CD14-positive monocyte (primary cell): ENCODE measurements at regions not wholly inside any gene's neighbourhood (a gene's known extent, or its start where the extent isn't known, plus 50 kb on each side); places are given as distances from the start of the nearest gene placed in this dataset.

Experiments used
- DNase-seq, 3 donors: peaks; one replicate each; pipeline ENCODE4 v3.0.0-alpha.2; 2011 to 2022
- H2AFZ ChIP-seq: 2 replicates; pipeline ENCODE4 v1.6.0; 2012; ENCODE audit warnings: mild to moderate bottlenecking, low read depth, low read length, inconsistent platforms; ENCODE audit not compliant: insufficient read depth, poor library complexity, severe bottlenecking
- H3K27ac ChIP-seq, 2 donors: 1 replicate in 1 of 2; 2 replicates in 1 of 2; pipeline ENCODE4 v1.5.1; 2012 to 2013; ENCODE audit warnings: low read length in 2 of 2, control low read depth in 1 of 2, inconsistent platforms in 1 of 2, low read depth in 1 of 2, mild to moderate bottlenecking in 1 of 2
- H3K27me3 ChIP-seq, 2 donors: one replicate each; pipeline versions ENCODE4 v1.6.0 to v1.6.1; 2011 to 2013; ENCODE audit warnings: low read length in 2 of 2; ENCODE audit not compliant: control insufficient read depth in 2 of 2, insufficient read depth in 2 of 2
- H3K36me3 ChIP-seq, 2 donors: replicated peaks in 1 of 2; 1 replicate in 1 of 2; 2 replicates in 1 of 2; pipeline versions ENCODE4 v1.5.1 to v1.6.1; 2012 to 2013; ENCODE audit warnings: low read length in 2 of 2, control low read depth in 1 of 2, inconsistent platforms in 1 of 2, mild to moderate bottlenecking in 1 of 2; ENCODE audit not compliant: insufficient read depth in 2 of 2, control insufficient read depth in 1 of 2
- H3K4me1 ChIP-seq, 2 donors: 1 replicate in 1 of 2; 2 replicates in 1 of 2; pipeline versions ENCODE4 v1.5.1 to v1.6.1; 2012 to 2013; ENCODE audit warnings: low read length in 2 of 2, control low read depth in 1 of 2, inconsistent platforms in 1 of 2, mild to moderate bottlenecking in 1 of 2, moderate library complexity in 1 of 2; ENCODE audit not compliant: insufficient read depth in 2 of 2, control insufficient read depth in 1 of 2
- H3K4me2 ChIP-seq: replicated peaks from 2 replicates; pipeline ENCODE3; 2012; ENCODE audit warnings: low read length, moderate library complexity, mild to moderate bottlenecking; ENCODE audit not compliant: poor library complexity, severe bottlenecking; ENCODE audit errors: extremely low read depth
- H3K4me3 ChIP-seq, 3 experiments: fragments of 200-600 bp in 1 of 3; sonication (generic) in 1 of 3; replicated peaks in 1 of 3; 1 replicate in 2 of 3; 2 replicates in 1 of 3; pipeline ENCODE4 v1.5.1; 2011 to 2013; ENCODE audit warnings: low read length in 3 of 3, mild to moderate bottlenecking in 3 of 3, control low read depth in 2 of 3, low read depth in 2 of 3, inconsistent platforms in 1 of 3, moderate library complexity in 1 of 3
- H3K79me2 ChIP-seq: 2 replicates; pipeline ENCODE4 v1.6.0; 2012; ENCODE audit warnings: mild to moderate bottlenecking, control low read depth, inconsistent platforms, low read length, moderate library complexity; ENCODE audit not compliant: insufficient read depth
- H3K9ac ChIP-seq: 2 replicates; pipeline ENCODE4 v1.6.0; 2017; ENCODE audit warnings: low read length, mild to moderate bottlenecking; ENCODE audit not compliant: insufficient read depth, poor library complexity, severe bottlenecking
- H3K9me3 ChIP-seq, 2 donors: replicated peaks in 1 of 2; 1 replicate in 1 of 2; 2 replicates in 1 of 2; pipeline versions ENCODE4 v1.5.1 to v1.6.1; 2012 to 2013; ENCODE audit warnings: low read length in 2 of 2, control low read depth in 1 of 2; ENCODE audit not compliant: control insufficient read depth in 1 of 2, insufficient read depth in 1 of 2
- H4K20me1 ChIP-seq: 2 replicates; pipeline ENCODE4 v1.6.0; 2012; ENCODE audit warnings: mild to moderate bottlenecking, low read length, control low read depth, moderate library complexity; ENCODE audit not compliant: insufficient read depth
- H3K27ac Mint-ChIP-seq, 7 donors: one replicate each; pipeline ENCODE4 v1.8.0; 2020; ENCODE audit warnings: mild to moderate bottlenecking in 7 of 7, mixed read lengths in 7 of 7, moderate library complexity in 6 of 7, inconsistent platforms in 2 of 7
- H3K27me3 Mint-ChIP-seq, 3 donors: one replicate each; pipeline ENCODE4 v1.8.0; 2021 to 2022; ENCODE audit warnings: low read depth in 3 of 3, mild to moderate bottlenecking in 3 of 3, mixed read lengths in 3 of 3, moderate library complexity in 3 of 3, inconsistent platforms in 1 of 3
- H3K36me3 Mint-ChIP-seq, 2 donors: one replicate each; pipeline ENCODE4 v1.8.0; 2020; ENCODE audit warnings: mixed read lengths in 2 of 2, inconsistent platforms in 1 of 2, mild to moderate bottlenecking in 1 of 2
- H3K4me1 Mint-ChIP-seq: one replicate; pipeline ENCODE4 v1.8.0; 2020; ENCODE audit warnings: mild to moderate bottlenecking, mixed read lengths
- H3K4me3 Mint-ChIP-seq, 2 donors: one replicate each; pipeline ENCODE4 v1.8.0; 2020; ENCODE audit warnings: mild to moderate bottlenecking in 2 of 2, mixed read lengths in 2 of 2, moderate library complexity in 1 of 2
- H3K9me3 Mint-ChIP-seq, 7 donors: one replicate each; pipeline ENCODE4 v1.8.0; 2020 to 2022; ENCODE audit warnings: mixed read lengths in 7 of 7, mild to moderate bottlenecking in 6 of 7, moderate library complexity in 6 of 7, inconsistent platforms in 2 of 7
- WGBS: methylation state at CpG from one replicate; pipeline ENCODE4 v1.1.5; 2013; ENCODE audit warnings: missing lambda C conversion rate; ENCODE audit not compliant: insufficient coverage; 5-methylcytosine and 5-hydroxymethylcytosine counted together
- intact Hi-C, 2 donors: fragments of 100-400 bp; cut with micrococcal nuclease; formaldehyde crosslinking; loops; one replicate each; pipeline versions ENCODE4 v1.15.0 to v1.15.1; 2023
- TF ChIP-seq, protein P1 (sequence below): fragments of 200-600 bp; IDR thresholded peaks from one replicate; pipeline ENCODE4 v1.8.0; 2022; ENCODE audit warnings: antibody characterized with exemption, mild to moderate bottlenecking

DNA sequence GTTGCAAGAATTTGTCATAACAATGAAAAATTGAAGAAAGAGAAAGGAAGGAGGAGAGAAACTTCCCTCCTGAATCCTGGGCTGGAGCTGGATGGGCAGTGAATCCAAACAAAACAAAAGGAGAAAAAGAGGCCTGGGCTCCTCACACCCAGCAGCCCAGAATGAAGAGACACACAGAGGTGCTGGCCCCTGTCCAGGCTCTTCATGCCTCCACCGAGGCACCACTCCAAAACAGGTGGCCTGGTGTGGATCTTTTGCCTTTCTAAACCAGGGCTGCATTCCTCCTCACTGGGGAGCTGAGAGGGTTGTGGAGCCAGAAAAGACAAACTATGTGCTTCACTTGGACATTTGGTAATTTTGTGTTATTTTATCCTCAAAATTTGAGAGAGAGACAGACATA, 76.0 kb downstream of the FAM124B start:
- H3K4me1 Mint-ChIP-seq = no peaks in the 10 kb centered on the region
- WGBS = no CpG with 5 or more reads among the region's 1 CpG
- no peak overlapping the region for H3K27ac Mint-ChIP-seq

DNA sequence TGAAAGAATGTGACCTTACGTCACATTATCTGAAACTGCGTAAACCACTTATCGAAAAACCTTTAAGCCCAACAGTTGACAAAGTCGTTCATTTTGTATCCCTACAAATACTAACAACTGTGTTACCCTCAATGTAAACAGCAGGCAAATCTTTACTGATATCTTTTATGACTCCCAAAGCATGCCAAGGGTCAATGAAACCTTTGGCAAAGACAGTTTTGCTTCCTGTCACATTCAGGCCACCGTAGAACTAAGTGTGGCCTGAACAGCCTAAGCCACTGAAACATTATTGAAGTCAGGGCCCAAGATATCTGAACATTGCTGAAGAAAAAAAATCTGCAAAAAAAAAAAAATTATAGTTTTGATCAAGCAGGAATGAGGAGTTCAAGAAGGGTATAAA, 77.3 kb downstream of the FAM124B start:
- no peak overlapping the region for H3K4me3 Mint-ChIP-seq
- Histone ChIP-seq H3K27me3 (peaks cover 5 to 6% of the 10 kb centered on the region in 2 donors), H3K4me1 (peaks cover 6 to 7% of the 10 kb centered on the region in 2 donors), H3K79me2 (no peaks in the 10 kb centered on the region), H3K27ac (no peak overlapping the region), H3K4me2 (no peak overlapping the region), H3K4me3 (no peak overlapping the region), H2AFZ (no peak overlapping the region), H3K36me3 (no peaks in the 10 kb centered on the region), H3K9ac (no peak overlapping the region), H3K9me3 (no peaks in the 10 kb centered on the region), H4K20me1 (no peaks in the 10 kb centered on the region)
- peaks cover 8% of the 10 kb centered on the region for H3K4me1 Mint-ChIP-seq
- H3K36me3 Mint-ChIP-seq = no peaks in the 10 kb centered on the region
- intact Hi-C loops = no loop called here
- H3K9me3 Mint-ChIP-seq = peaks cover 0 to 2% (median 0%) of the 10 kb centered on the region in 7 donors
- WGBS = 100% methylated on average over 5 of the region's 5 CpGs
- H3K27ac Mint-ChIP-seq = no peak overlapping the region
- peaks cover 4 to 11% (median 7%) of the 10 kb centered on the region in 3 donors for H3K27me3 Mint-ChIP-seq
- no peak for DNase-seq
- TF ChIP-seq, protein P1, sequence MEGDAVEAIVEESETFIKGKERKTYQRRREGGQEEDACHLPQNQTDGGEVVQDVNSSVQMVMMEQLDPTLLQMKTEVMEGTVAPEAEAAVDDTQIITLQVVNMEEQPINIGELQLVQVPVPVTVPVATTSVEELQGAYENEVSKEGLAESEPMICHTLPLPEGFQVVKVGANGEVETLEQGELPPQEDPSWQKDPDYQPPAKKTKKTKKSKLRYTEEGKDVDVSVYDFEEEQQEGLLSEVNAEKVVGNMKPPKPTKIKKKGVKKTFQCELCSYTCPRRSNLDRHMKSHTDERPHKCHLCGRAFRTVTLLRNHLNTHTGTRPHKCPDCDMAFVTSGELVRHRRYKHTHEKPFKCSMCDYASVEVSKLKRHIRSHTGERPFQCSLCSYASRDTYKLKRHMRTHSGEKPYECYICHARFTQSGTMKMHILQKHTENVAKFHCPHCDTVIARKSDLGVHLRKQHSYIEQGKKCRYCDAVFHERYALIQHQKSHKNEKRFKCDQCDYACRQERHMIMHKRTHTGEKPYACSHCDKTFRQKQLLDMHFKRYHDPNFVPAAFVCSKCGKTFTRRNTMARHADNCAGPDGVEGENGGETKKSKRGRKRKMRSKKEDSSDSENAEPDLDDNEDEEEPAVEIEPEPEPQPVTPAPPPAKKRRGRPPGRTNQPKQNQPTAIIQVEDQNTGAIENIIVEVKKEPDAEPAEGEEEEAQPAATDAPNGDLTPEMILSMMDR = no peak

More for the DNA sequence above, 76.0 kb downstream of the FAM124B start:
- TF ChIP-seq, protein P1 = no peak
- H3K27me3 ChIP-seq = peaks cover 5 to 6% of the 10 kb centered on the region in 2 donors
- no peaks in the 10 kb centered on the region for H3K36me3 ChIP-seq
- Mint-ChIP-seq H3K4me3 (no peak overlapping the region), H3K36me3 (no peaks in the 10 kb centered on the region), H3K9me3 (peaks cover 0 to 2% (median 0%) of the 10 kb centered on the region in 7 donors), H3K27me3 (peaks cover 0 to 11% (median 7%) of the 10 kb centered on the region in 3 donors)
- no peaks in the 10 kb centered on the region for H4K20me1 ChIP-seq
- DNase-seq = no peak
- intact Hi-C loops = no loop called here
- no peak overlapping the region for H3K4me3 ChIP-seq
- H3K79me2 ChIP-seq = no peaks in the 10 kb centered on the region
- no peak overlapping the region for H2AFZ ChIP-seq
- H3K9ac ChIP-seq = no peak overlapping the region
- no peaks in the 10 kb centered on the region for H3K4me1 ChIP-seq
- no peak overlapping the region for H3K4me2 ChIP-seq
- no peak overlapping the region for H3K27ac ChIP-seq
- H3K9me3 ChIP-seq = no peaks in the 10 kb centered on the region
